MM.1S (cell line): ENCODE measurements at regions not wholly inside any gene's neighbourhood (a gene's known extent, or its start where the extent isn't known, plus 50 kb on each side); places are given as distances from the start of the nearest gene placed in this dataset.
"Not testable (repeated sequence)": the region's sequence is repeated elsewhere in the genome, so short reads cannot be mapped to it uniquely, and the experiment has no call there.

Experiments used
- CTCF ChIP-seq: fragments of 300-600 bp; sonication (generic); IDR thresholded peaks from 2 replicates; pipeline ENCODE4 v1.5.1; 2016; ENCODE audit warnings: antibody characterized with exemption, low read length, mixed read lengths
- EZH2 ChIP-seq: fragments of 300-600 bp; sonication (generic); optimal IDR thresholded peaks from 2 replicates; pipeline ENCODE3; 2017; ENCODE audit warnings: low read depth, mild to moderate bottlenecking, antibody characterized with exemption, low read length, mixed read lengths

GRCh38 chr7:76897007-76897406 lies 135.2 kb downstream of the SPDYE17 start:
- TF ChIP-seq CTCF, EZH2: not testable (repeated sequence)
